ENCODE measurements at regions not wholly inside any gene's neighbourhood (a gene's known extent, or its start where the extent isn't known, plus 50 kb on each side); places are given as distances from the start of the nearest gene placed in this dataset.
"Not testable (repeated sequence)": the region's sequence is repeated elsewhere in the genome, so short reads cannot be mapped to it uniquely, and the experiment has no call there.

DNA sequence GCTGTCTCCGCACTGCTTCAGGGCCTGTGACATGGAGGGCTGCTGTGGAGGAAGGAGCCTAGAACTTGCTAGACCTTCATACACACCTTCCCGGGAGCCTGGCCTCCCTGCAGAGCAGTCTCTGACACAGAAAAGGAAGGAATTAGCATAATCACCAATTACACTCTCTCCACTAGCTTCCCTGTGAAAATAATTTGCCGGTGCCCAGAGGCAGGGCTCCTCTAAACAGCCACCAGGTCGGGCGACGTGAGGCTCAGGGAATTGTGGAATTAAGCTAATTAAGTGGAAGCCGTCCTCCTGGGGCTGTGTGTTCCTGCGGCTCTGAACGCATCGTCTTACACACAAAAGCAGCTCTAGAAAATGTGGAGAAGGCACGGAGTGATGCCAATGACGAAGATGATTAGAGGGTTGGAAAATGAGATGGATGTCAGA lies 82.6 kb downstream of the NENF start:
- Mint-ChIP-seq H3K27me3 (ENCODE audit: low read depth) (peaks cover 65% of the 10 kb centered on the region), H3K4me3 (no peak overlapping the region), H3K9me3 (no peaks in the 10 kb centered on the region), H3K36me3 (ENCODE audit: low read depth) (no peaks in the 10 kb centered on the region), H3K27ac (no peak overlapping the region), H3K4me1 (ENCODE audit: low read depth) (peaks cover 2% of the 10 kb centered on the region)

DNA sequence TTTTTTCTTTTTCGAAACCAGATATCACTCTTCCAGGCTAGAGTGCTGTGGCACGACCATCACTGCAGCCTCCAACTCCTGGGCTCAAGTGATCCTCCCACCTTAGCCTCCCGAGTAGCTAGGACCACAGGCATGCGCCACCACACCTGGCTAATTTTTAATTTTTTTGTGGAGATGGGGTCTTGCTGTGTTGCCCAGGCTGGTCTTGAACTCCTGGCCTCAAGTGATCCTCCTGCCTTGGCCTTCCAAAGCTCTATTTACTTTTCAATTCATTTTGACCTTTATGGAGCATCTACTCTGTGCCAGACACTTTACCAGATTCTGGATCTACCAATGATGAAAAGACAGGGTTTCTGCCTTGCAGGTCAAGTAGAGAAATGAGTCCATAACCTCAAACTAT lies 83.3 kb downstream of the NENF start:
- H3K4me3 Mint-ChIP-seq; H3K27ac Mint-ChIP-seq; H3K4me1 Mint-ChIP-seq (ENCODE audit: low read depth); H3K36me3 Mint-ChIP-seq (ENCODE audit: low read depth); H3K9me3 Mint-ChIP-seq: not testable (repeated sequence)
- H3K27me3 Mint-ChIP-seq (ENCODE audit: low read depth) = peaks cover 65% of the 10 kb centered on the region

DNA sequence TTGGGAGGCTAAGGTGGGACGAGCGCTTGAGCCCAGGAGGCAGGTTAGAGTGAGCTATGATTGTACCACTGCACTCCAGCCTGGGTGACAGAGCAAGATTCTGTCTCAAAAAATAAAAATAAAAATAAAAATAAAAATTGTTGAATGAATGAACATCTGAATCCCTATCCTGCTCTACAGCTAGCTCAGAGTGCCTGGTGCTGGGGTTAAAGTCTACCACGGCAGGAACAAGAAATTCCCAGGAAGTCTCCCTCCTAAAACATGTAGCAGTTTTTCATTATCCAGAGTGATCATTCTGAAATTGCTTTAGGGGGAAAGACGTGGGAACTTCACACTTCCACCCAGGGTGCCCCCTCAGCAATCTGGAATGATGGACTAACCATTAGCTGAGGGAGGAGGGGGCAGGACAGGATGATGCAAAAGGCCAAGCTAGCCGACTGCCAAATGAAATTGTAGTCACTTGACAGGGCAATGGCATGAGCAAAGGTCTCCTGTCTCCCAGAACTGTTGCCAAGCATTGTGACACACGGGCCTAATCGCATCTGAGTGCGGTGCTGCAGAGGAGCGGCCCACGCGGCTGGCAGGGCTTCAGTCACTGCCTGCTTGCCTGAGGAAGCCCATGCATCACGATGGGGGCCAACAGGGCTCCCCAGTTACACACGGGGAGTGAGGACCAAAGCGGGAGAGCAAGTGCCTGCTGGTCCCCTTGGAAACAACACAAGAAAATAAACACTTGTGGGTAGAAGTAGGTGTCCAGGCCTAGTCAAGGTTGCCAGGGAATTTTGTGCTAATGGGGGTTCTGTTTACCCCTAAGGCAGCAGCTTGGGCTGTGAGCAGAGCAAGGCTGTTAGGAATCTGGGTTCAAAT lies 85.7 kb downstream of the NENF start:
- H3K4me3 Mint-ChIP-seq = no peak overlapping the region
- no peaks in the 10 kb centered on the region for H3K9me3 Mint-ChIP-seq
- H3K27ac Mint-ChIP-seq = no peak overlapping the region
- H3K36me3 Mint-ChIP-seq (ENCODE audit: low read depth) = no peaks in the 10 kb centered on the region
- peaks cover 62% of the 10 kb centered on the region for H3K27me3 Mint-ChIP-seq (ENCODE audit: low read depth)
- H3K4me1 Mint-ChIP-seq (ENCODE audit: low read depth) = no peaks in the 10 kb centered on the region

DNA sequence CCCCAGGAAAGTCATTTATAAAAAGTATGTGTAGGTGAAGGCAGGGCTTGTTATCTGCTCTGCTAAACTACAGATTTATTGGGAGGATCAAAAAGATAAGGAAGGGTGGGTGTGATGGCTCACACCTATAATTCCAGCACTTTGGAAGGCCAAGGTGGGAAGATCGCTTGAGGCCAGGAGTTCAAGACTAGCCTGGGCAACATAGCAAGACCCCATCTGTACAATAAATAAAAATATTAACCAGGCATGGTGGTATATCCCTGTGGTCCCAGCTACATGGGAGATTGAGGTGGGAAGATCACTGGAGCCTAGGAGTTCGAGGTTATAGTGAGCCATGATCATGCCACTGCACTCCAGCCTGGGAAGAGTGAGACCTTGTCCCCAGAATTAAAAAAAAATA lies 86.4 kb downstream of the NENF start:
- Mint-ChIP-seq H3K4me3 (no peak overlapping the region), H3K27me3 (ENCODE audit: low read depth) (peaks cover 59% of the 10 kb centered on the region), H3K36me3 (ENCODE audit: low read depth) (no peaks in the 10 kb centered on the region), H3K27ac (no peak overlapping the region), H3K9me3 (no peaks in the 10 kb centered on the region), H3K4me1 (ENCODE audit: low read depth) (no peaks in the 10 kb centered on the region)

DNA sequence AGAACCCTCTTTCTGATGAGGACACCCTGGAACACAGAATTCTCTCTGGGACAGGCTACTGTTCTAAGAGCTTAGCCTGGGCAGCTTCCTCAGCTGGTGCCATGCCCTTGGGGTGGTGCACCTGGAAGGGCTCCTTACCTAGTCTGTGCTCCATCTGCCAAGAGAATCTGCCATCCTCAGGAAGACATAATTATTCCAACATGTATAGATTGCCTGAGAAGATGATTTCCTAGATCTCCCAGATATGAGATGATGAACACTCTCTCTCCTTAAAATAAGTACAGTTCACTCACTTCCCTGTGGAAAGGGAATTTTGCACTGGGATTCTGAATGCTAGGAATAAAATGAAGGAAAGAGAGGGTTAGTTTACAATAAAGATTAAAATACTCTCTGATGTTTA lies 87.6 kb downstream of the NENF start:
- Mint-ChIP-seq H3K4me3 (no peak overlapping the region), H3K36me3 (ENCODE audit: low read depth) (no peaks in the 10 kb centered on the region), H3K9me3 (no peaks in the 10 kb centered on the region), H3K27me3 (ENCODE audit: low read depth) (peaks cover 54% of the 10 kb centered on the region), H3K27ac (no peak overlapping the region), H3K4me1 (ENCODE audit: low read depth) (no peaks in the 10 kb centered on the region)

DNA sequence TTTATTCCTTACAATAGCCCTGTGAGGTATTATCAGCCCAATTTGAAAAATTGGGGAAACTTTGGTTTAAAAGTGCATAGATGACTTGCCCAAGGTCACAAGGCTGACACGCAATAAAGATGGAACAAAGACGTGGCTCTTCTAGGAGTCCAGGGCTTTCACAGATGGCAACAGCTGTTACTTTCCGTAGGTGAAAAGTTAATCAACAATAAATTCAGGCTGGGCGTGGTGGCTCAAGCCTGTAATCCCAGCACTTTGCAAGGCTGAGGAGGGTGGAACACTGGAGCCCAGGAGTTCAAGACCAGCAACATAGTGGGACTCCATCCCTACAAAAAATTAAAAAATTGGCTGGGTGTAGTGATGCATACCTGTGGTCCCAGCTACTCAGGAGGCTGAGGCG lies 87.8 kb upstream of the ATF3 start:
- Mint-ChIP-seq H3K27ac (no peak overlapping the region), H3K27me3 (ENCODE audit: low read depth) (peaks cover 50% of the 10 kb centered on the region), H3K4me1 (ENCODE audit: low read depth) (no peaks in the 10 kb centered on the region), H3K36me3 (ENCODE audit: low read depth) (no peaks in the 10 kb centered on the region), H3K9me3 (no peaks in the 10 kb centered on the region), H3K4me3 (no peak overlapping the region)

DNA sequence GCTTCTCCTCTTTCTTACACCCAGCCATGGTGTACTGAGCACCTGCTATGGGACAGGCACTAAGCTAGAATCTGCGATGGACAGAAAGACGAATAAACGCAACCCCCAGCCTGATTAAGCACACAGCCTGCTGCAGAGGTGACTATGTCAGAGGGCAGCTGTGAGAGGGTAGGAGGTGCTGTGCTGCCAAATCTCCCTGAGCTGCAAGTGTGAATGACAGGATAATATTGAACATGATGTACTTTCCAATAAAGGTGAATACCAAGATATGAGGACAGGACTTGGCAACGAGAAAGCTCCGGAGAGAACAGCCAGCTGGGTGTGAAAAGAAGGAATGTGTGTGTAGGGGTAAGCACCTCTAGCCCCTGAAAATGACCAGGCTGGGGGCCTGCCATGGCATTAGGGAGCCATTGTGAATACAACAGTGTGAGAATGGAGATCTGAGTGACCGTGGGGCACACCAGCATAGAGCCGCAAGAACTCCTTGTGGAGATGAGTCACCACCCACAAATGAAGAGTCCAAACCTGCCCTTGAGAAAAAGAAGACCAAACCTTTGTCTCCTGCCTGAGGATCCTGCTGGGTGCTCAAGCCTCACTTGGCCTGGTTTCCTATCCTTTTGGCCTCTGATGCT lies 83.0 kb upstream of the ATF3 start:
- no peaks in the 10 kb centered on the region for H3K4me1 Mint-ChIP-seq (ENCODE audit: low read depth)
- H3K27ac Mint-ChIP-seq = no peak overlapping the region
- H3K9me3 Mint-ChIP-seq = no peaks in the 10 kb centered on the region
- H3K27me3 Mint-ChIP-seq (ENCODE audit: low read depth) = peaks cover 49% of the 10 kb centered on the region
- no peak overlapping the region for H3K4me3 Mint-ChIP-seq
- H3K36me3 Mint-ChIP-seq (ENCODE audit: low read depth) = no peaks in the 10 kb centered on the region

DNA sequence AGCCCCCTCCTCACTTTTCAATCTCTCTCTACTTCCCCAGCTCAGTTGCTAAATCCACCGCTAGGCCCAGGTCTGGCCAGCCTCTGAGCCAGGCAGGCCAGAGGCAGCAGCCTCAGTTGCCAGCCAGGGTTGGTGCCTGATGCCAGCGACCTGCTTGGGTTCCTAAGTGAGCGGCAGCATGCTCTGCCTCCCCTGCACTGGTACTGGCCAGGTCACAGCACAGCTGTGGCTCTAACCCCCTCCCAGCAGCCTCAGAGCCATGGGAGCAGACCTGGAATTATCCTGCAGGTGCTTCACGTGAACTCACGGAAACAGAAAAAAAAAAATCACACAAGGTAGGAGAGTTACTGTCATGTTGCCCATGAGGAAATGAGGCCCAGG lies 82.5 kb upstream of the ATF3 start:
- no peaks in the 10 kb centered on the region for H3K4me1 Mint-ChIP-seq (ENCODE audit: low read depth)
- H3K4me3 Mint-ChIP-seq = no peak overlapping the region
- no peaks in the 10 kb centered on the region for H3K36me3 Mint-ChIP-seq (ENCODE audit: low read depth)
- peaks cover 51% of the 10 kb centered on the region for H3K27me3 Mint-ChIP-seq (ENCODE audit: low read depth)
- H3K9me3 Mint-ChIP-seq = no peaks in the 10 kb centered on the region
- H3K27ac Mint-ChIP-seq = no peak overlapping the region

DNA sequence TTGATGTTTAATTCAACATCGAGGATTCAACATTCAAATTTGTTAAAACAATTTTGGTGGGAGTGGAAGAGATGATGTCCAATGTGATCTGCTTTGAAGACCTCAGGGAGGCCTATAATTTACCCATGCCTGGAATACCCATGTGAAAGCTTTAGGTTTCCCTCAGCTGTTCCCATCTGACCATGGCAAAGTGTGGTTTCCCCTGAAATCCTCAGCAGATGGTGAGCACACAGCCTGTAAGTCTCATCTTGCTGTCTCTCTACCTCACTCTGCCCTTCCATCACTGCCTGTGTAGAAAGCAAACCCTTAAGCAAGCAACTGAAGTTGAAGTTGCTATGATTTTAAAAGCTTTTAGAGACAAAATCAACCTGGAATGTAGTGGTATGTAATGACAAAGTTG lies 80.1 kb upstream of the ATF3 start:
- no peaks in the 10 kb centered on the region for H3K9me3 Mint-ChIP-seq
- H3K4me1 Mint-ChIP-seq (ENCODE audit: low read depth) = peaks cover 1% of the 10 kb centered on the region
- no peak overlapping the region for H3K4me3 Mint-ChIP-seq
- H3K36me3 Mint-ChIP-seq (ENCODE audit: low read depth) = no peaks in the 10 kb centered on the region
- H3K27me3 Mint-ChIP-seq (ENCODE audit: low read depth) = peaks cover 40% of the 10 kb centered on the region
- no peak overlapping the region for H3K27ac Mint-ChIP-seq

DNA sequence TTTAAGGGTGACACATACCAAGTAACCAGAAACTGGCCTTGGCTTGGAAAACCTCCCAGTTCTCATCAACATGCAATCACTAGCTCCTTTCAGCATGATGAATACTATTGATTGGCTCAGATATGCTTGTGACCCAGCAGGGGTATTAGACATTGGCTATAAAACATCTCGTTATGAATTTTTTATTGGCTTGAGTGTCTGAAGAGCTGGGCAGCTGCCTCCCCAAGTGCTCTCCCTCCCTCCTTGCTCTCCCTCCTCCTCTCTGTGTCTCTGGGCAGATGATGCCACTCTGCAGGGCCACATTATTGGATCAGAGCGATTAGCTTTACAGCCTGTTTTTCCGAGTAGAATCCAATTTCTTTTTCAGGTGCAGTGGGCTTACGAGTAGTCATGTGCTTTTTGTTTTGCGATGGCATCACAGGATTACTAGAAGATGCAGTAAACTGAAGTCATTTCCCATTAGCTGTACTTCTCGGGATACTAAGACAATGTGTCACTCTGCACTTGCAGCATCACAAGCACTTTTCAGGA lies 79.3 kb upstream of the ATF3 start:
- Mint-ChIP-seq H3K4me1 (ENCODE audit: low read depth) (peaks cover 4% of the 10 kb centered on the region), H3K36me3 (ENCODE audit: low read depth) (no peaks in the 10 kb centered on the region), H3K27me3 (ENCODE audit: low read depth) (peaks cover 39% of the 10 kb centered on the region), H3K9me3 (no peaks in the 10 kb centered on the region), H3K27ac (no peak overlapping the region), H3K4me3 (no peak overlapping the region)

DNA sequence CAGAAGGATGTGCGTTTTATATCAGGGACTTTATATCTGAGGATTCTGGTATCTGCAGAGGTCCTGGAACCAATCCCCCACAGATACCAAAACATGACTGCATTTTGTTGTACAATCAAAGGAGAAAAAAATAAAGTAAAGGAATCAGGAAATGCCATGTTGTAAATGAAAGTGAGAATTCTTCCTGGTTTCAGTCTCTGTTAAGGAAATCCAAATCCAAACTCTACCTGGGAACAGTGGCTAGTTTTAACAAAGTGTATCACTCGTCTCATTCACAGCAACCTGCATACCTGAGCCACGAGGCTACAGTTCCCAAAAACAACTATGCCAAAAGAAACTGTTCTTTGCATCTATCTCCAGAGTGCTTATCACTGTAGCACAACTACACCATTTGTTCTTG lies 77.3 kb upstream of the ATF3 start:
- Mint-ChIP-seq H3K4me3 (no peak overlapping the region), H3K36me3 (ENCODE audit: low read depth) (no peaks in the 10 kb centered on the region), H3K9me3 (peaks cover 5% of the 10 kb centered on the region), H3K27me3 (ENCODE audit: low read depth) (peaks cover 44% of the 10 kb centered on the region), H3K27ac (no peak overlapping the region), H3K4me1 (ENCODE audit: low read depth) (peaks cover 4% of the 10 kb centered on the region)

DNA sequence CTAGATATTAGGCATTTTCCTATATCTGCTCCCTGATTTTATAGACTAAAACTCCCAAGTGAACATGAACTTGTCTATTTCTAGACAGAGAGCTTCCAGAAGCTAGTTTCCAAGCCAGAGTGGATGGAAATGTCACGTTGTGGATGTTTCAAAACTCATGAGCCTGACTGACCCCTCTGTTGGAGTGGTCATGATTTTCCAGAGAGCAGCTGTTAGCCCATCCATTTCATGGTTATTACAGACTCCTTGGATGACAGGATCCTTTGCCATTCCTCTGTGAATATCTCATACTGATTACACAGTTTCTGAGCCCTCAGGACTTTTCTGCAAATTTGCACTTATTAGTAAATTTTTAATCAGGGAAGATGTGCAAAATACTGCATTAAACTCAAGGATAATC lies 76.8 kb upstream of the ATF3 start:
- H3K27ac Mint-ChIP-seq = no peak overlapping the region
- H3K4me1 Mint-ChIP-seq (ENCODE audit: low read depth) = peaks cover 4% of the 10 kb centered on the region
- H3K27me3 Mint-ChIP-seq (ENCODE audit: low read depth) = peaks cover 44% of the 10 kb centered on the region
- H3K9me3 Mint-ChIP-seq = peaks cover 5% of the 10 kb centered on the region
- no peak overlapping the region for H3K4me3 Mint-ChIP-seq
- no peaks in the 10 kb centered on the region for H3K36me3 Mint-ChIP-seq (ENCODE audit: low read depth)

DNA sequence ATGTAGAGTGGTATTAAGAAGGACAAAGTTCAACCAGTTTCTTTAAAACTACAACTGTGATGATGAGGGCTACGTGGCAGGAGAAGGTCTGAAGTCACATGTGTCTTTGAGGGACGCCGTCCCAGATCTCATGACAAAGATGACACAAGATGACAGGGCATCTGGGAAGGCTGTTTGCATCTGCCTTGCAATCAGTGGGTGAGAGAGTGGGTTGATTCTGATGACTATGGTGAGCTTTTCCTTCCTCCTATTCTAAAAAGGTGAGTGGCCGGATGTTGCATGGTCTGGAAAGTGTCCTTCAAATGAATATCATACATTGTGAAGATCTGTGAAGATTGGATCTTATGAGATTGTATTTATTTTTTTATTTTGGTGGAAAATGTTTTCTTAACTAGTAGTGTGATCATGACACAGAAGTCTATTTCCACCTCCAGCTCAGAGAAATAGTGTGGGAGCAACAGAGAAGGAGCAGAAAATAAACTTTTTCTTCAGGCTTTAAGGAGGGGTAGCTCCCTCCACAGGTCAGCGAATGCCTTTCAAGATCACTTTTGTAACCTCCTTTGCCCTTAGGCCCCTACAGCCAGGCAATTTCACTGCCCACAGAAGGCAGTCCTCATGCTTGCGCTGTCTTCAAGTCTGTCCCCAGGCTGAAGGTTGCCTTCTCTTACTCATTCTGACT lies 76.0 kb upstream of the ATF3 start:
- Mint-ChIP-seq H3K27me3 (ENCODE audit: low read depth) (peaks cover 39% of the 10 kb centered on the region), H3K36me3 (ENCODE audit: low read depth) (no peaks in the 10 kb centered on the region), H3K9me3 (peaks cover 5% of the 10 kb centered on the region), H3K4me1 (ENCODE audit: low read depth) (peaks cover 4% of the 10 kb centered on the region), H3K27ac (no peak overlapping the region), H3K4me3 (no peak overlapping the region)

DNA sequence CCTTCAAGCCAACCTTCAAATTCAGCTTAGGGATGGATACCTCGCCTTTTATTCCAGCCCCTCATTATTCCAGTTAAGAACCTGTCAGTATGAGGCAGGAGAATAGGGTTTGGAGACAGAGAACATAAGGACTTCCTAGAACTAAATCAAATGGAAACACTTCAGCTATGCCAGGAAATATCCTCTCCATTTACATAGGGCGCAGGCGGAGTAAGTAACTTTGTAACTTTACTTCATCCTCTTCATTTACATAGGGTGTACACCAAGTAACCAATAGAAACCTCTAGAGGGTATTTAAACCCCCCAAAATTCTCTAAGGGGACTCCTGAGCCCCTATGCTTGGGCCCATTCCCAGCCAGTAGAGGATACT lies 75.4 kb upstream of the ATF3 start:
- Mint-ChIP-seq H3K36me3 (ENCODE audit: low read depth) (no peaks in the 10 kb centered on the region), H3K27ac (no peak overlapping the region), H3K9me3 (peaks cover 5% of the 10 kb centered on the region), H3K27me3 (ENCODE audit: low read depth) (peaks cover 39% of the 10 kb centered on the region), H3K4me3 (no peak overlapping the region), H3K4me1 (ENCODE audit: low read depth) (peaks cover 4% of the 10 kb centered on the region)

DNA sequence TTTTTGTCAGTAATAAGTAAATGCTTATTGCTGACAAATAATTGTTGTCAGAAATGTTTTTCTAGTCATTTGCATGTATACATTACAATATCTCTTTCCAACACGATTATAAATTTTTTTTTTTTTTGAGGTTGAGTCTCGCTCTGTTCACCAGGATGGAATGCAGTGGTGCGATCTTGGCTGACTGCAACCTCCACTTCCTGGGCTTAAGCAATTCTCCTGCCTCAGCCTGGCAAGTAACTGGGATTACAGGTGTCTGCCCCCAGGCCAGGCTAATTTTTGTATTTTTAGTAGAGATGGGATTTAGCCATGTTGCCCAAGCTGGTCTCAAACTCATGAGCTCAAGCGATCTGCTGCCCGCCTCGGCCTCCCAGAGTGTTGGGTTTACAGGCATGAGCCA lies 72.0 kb upstream of the ATF3 start:
- Mint-ChIP-seq H3K4me3 (no peak overlapping the region), H3K27me3 (ENCODE audit: low read depth) (peaks cover 18% of the 10 kb centered on the region), H3K27ac (no peak overlapping the region), H3K36me3 (ENCODE audit: low read depth) (no peaks in the 10 kb centered on the region), H3K4me1 (ENCODE audit: low read depth) (peaks cover 4% of the 10 kb centered on the region), H3K9me3 (peaks cover 5% of the 10 kb centered on the region)
